ENCODE measurements at regions not wholly inside any gene's neighbourhood (a gene's known extent, or its start where the extent isn't known, plus 50 kb on each side); places are given as distances from the start of the nearest gene placed in this dataset.

DNA sequence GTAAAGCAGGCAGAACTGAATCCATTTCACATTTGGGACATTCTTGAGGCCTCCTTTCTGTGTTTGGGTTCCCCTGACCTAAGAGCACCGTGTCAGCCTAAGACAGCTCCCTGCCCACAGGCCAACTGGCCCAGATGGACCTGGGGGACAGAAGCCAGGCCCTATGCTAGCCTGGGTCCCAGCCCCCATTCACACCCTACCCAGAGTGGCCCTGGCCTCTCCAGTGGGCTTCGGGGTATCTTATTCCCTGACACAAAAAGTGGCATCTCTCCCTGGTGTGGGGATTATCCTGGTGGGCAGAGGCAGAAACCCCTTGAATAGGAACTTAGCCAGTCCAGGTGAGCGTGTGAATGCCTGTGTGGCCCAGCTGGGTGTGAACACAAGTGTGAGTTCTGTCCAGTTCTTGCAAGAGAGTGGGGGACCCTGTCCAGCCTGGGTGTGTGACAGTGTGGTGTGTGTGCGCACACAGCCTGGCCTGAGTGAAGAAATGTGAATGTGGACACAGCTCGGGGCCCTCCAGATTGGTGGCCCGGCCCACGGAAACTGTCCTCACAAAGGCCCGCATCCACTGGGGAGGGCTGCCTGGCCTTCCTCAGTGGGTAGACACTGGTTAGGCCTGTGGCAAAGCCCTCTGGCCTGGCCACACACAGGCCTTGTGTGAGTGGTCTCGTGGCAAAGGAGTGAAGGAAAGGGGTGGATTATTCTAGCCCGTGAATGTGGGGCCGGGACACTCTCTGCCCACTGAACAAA, 63.0 kb upstream of the HAAO start:
- no peaks in the 10 kb centered on the region for H3K9me3 ChIP-seq (ENCODE audit: low read depth, low read length)
- no peaks in the 10 kb centered on the region for H3K36me3 ChIP-seq (ENCODE audit: insufficient read depth, low read length)
- H3K9ac ChIP-seq (ENCODE audit: insufficient read length) = no peak overlapping the region
- DNase-seq (ENCODE audit: low read depth, low spot score) = no peak
- no peak overlapping the region for H3K4me3 ChIP-seq
- H3K27ac ChIP-seq = no peak overlapping the region
- no peak for TF ChIP-seq POLR2AphosphoS5 (IDR thresholded peaks at IDR 0.05; ENCODE audit: borderline replicate concordance, low read depth, low read length)
- no peak for TF ChIP-seq EZH2 (IDR thresholded peaks at IDR 0.05)
- no peak for TF ChIP-seq FOXP2 (optimal IDR thresholded peaks at IDR 0.05; ENCODE audit: control extremely low read depth, extremely low read length, insufficient read depth)

DNA sequence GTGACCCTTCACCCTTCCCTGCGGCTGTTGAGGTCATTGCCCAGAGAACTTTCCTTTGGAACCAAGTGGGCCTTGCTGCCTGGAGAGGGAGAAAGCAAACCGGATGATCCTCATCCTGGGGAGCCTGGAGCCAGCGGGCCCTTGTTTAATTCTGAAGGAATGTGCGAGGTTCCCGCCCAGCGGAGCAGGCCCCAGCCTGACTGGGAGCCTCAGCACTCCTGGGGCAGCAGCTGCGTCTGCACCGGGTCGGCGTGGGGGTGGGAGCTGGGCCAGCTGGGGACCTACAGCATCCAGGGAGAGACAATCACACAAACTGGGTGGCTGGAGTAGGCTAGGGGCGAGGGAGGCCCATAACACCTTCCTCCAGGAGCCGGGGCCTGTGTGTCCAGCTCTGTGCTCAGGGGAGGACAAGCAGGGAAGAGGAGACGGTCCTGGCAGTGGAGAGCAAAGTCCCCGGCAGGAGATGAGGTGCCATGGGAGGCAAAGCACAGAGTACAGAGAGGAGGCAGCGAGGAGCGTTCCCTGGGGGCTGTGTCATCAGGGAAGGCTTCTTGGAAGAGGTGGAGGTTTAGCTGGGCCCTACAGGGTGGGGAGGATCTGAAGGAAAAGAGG, 61.9 kb upstream of the HAAO start:
- TF ChIP-seq EZH2 (IDR thresholded peaks at IDR 0.05) (no peak), FOXP2 (optimal IDR thresholded peaks at IDR 0.05; ENCODE audit: control extremely low read depth, extremely low read length, insufficient read depth) (no peak), POLR2AphosphoS5 (IDR thresholded peaks at IDR 0.05; ENCODE audit: borderline replicate concordance, low read depth, low read length) (no peak)
- DNase-seq (ENCODE audit: low read depth, low spot score) = no peak
- no peaks in the 10 kb centered on the region for H3K36me3 ChIP-seq (ENCODE audit: insufficient read depth, low read length)
- no peaks in the 10 kb centered on the region for H3K9me3 ChIP-seq (ENCODE audit: low read depth, low read length)
- no peak overlapping the region for H3K4me3 ChIP-seq
- H3K9ac ChIP-seq (ENCODE audit: insufficient read length) = no peak overlapping the region
- no peak overlapping the region for H3K27ac ChIP-seq

DNA sequence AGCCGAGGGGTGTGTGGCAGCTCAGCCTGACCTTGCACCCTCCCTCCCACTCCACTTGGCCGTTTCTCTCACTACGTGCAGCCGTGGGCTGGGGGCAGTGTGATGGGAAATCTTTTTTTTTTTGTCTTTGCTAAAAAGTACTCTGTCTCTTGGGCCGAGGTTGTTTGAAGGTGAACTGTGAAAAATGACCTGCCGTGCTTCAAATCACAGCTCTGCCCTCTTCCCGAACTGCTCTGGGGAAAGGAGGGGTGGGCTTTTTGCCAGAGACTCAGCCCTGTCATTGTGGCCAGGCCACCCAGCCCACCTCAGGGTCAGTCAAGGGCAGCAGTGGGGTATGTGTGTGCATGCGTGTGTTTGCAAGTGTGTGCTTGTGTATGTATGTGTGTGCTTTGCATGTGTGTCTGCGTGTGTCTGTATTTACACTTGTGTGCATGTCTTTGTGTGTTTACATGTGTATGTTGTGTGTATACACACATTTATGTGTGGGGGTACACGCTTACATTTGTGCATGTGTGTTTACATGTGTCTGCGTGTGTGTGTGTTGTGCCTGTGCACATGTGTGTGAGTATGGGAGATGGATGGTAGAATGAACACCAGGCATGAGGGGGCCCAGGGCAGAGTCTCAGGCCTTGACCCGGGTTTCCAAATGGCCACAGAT, 61.3 kb upstream of the HAAO start:
- Histone ChIP-seq H3K27ac (no peak overlapping the region), H3K9me3 (ENCODE audit: low read depth, low read length) (no peaks in the 10 kb centered on the region), H3K36me3 (ENCODE audit: insufficient read depth, low read length) (no peaks in the 10 kb centered on the region), H3K4me3 (no peak overlapping the region), H3K9ac (ENCODE audit: insufficient read length) (no peak overlapping the region)
- no peak for TF ChIP-seq EZH2 (IDR thresholded peaks at IDR 0.05)
- no peak for TF ChIP-seq FOXP2 (optimal IDR thresholded peaks at IDR 0.05; ENCODE audit: control extremely low read depth, extremely low read length, insufficient read depth)
- TF ChIP-seq POLR2AphosphoS5 (IDR thresholded peaks at IDR 0.05; ENCODE audit: borderline replicate concordance, low read depth, low read length) = no peak
- DNase-seq (ENCODE audit: low read depth, low spot score) = no peak

DNA sequence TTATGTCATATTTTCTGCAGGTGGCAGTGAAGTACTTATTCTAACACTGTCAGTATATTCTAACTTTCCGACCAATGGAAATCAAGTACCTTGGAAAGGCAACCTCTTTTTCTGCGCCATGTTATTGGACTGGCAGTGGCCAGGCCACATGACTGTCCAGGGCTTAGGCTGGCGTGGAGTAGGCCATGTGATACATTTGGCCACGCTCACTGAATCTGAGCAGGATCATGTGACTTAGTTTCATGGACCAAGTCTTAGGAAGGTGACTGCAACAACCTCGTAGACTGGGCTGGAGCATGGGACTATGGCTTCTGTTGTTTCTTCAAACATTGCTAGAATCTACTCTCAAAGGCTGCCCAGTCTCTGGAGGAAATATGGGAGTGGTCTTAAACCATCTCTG, 60.4 kb upstream of the HAAO start:
- H3K36me3 ChIP-seq (ENCODE audit: insufficient read depth, low read length) = no peaks in the 10 kb centered on the region
- H3K27ac ChIP-seq = no peak overlapping the region
- TF ChIP-seq FOXP2 (optimal IDR thresholded peaks at IDR 0.05; ENCODE audit: control extremely low read depth, extremely low read length, insufficient read depth) (no peak), POLR2AphosphoS5 (IDR thresholded peaks at IDR 0.05; ENCODE audit: borderline replicate concordance, low read depth, low read length) (no peak), EZH2 (IDR thresholded peaks at IDR 0.05) (no peak)
- DNase-seq (ENCODE audit: low read depth, low spot score) = no peak
- H3K9me3 ChIP-seq (ENCODE audit: low read depth, low read length) = no peaks in the 10 kb centered on the region
- no peak overlapping the region for H3K4me3 ChIP-seq
- no peak overlapping the region for H3K9ac ChIP-seq (ENCODE audit: insufficient read length)

DNA sequence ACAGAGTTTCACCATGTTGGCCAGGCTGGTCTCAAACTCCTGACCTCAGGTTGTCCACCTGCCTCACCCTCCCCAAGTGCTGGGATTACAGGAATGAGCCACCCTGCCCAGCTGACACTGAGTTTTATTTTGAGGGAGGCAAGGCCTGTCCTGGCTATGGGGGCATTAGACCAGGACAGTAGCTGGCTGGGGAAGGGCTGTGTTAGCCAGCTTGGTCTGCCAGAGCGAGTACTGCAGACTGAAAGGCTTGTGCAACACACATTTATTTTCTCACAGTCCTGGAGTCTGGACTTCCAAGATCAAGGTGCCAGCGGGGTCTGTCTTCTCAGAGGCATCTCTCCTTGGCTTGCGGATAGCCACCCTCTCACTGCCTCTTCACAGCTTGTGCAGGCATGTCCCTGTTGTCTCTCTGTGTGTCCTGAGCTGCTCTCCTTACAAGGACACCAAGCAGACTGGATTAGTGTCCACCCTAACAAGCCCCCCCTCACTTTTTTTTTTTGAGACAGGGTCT, 59.4 kb upstream of the HAAO start:
- no peak for DNase-seq (ENCODE audit: low read depth, low spot score)
- Histone ChIP-seq H3K27ac (no peak overlapping the region), H3K9me3 (ENCODE audit: low read depth, low read length) (no peaks in the 10 kb centered on the region), H3K4me3 (no peak overlapping the region), H3K36me3 (ENCODE audit: insufficient read depth, low read length) (no peaks in the 10 kb centered on the region), H3K9ac (ENCODE audit: insufficient read length) (no peak overlapping the region)
- TF ChIP-seq FOXP2 (optimal IDR thresholded peaks at IDR 0.05; ENCODE audit: control extremely low read depth, extremely low read length, insufficient read depth) (no peak), POLR2AphosphoS5 (IDR thresholded peaks at IDR 0.05; ENCODE audit: borderline replicate concordance, low read depth, low read length) (no peak), EZH2 (IDR thresholded peaks at IDR 0.05) (no peak)

DNA sequence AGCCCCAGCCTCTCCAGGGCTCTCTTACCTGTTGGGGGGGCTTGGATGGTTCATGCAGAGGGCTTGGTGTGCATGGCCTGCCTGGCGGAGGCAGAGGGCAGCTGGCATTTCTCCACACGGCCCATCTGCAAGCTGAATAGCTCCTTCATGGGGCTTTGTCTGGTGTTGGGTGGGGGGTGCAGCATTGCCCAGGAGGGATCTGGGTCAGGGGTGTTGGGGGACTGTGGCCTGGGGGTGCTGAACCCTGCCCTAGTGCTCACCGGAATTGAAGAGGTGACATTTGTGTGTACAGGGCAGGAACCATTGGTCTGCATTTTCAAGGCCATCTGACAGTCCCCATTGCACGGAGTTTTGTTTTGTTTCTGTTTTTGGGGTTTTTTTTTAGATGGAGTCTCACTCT, 58.8 kb upstream of the HAAO start:
- no peak for DNase-seq (ENCODE audit: low read depth, low spot score)
- Histone ChIP-seq H3K9ac (ENCODE audit: insufficient read length) (no peak overlapping the region), H3K4me3 (no peak overlapping the region), H3K36me3 (ENCODE audit: insufficient read depth, low read length) (no peaks in the 10 kb centered on the region), H3K9me3 (ENCODE audit: low read depth, low read length) (no peaks in the 10 kb centered on the region), H3K27ac (no peak overlapping the region)
- TF ChIP-seq POLR2AphosphoS5 (IDR thresholded peaks at IDR 0.05; ENCODE audit: borderline replicate concordance, low read depth, low read length) = no peak
- no peak for TF ChIP-seq EZH2 (IDR thresholded peaks at IDR 0.05)
- TF ChIP-seq FOXP2 (optimal IDR thresholded peaks at IDR 0.05; ENCODE audit: control extremely low read depth, extremely low read length, insufficient read depth) = no peak

DNA sequence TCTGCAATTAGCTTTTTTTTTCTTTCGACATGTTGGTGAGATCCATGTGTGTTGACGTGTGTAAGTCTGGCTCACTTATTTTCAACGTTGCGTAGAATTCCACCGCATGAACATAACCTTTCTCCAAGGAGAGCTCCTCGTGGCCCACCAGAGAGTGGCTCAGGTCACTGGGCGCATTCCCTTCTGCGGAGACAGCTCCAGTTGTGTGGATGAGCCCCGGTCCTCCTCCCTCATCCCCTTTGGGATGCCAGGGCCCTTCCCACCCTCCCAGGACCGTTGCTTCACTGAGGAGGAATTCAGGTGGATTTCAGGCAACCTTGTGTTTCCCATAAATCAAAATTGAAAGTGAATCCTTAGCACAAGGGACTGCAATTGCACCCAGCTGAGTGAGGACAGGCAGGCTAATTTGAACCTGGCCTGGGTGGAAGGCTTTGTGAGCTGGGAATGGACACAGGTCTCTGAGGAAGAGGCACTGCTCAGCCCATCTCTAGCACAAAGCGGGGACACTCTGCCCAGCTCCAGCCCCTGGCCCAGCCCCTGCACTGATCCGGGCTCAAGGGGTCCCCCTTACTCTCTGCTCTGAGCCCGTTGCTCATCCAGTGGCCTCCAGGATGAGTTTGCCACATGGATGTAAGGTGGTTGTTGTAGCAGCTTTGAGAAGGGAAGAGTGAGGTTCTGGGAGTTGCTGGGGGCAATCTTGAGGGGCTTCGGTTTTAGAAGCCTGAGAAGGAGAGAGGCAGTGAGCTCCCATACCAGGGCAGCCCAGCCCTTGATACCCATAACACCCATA, 57.8 kb upstream of the HAAO start:
- Histone ChIP-seq H3K9ac (ENCODE audit: insufficient read length) (no peak overlapping the region), H3K9me3 (ENCODE audit: low read depth, low read length) (no peaks in the 10 kb centered on the region), H3K36me3 (ENCODE audit: insufficient read depth, low read length) (no peaks in the 10 kb centered on the region), H3K4me3 (no peak overlapping the region), H3K27ac (no peak overlapping the region)
- DNase-seq (ENCODE audit: low read depth, low spot score) = no peak
- TF ChIP-seq EZH2 (IDR thresholded peaks at IDR 0.05) (no peak), POLR2AphosphoS5 (IDR thresholded peaks at IDR 0.05; ENCODE audit: borderline replicate concordance, low read depth, low read length) (no peak), FOXP2 (optimal IDR thresholded peaks at IDR 0.05; ENCODE audit: control extremely low read depth, extremely low read length, insufficient read depth) (no peak)

DNA sequence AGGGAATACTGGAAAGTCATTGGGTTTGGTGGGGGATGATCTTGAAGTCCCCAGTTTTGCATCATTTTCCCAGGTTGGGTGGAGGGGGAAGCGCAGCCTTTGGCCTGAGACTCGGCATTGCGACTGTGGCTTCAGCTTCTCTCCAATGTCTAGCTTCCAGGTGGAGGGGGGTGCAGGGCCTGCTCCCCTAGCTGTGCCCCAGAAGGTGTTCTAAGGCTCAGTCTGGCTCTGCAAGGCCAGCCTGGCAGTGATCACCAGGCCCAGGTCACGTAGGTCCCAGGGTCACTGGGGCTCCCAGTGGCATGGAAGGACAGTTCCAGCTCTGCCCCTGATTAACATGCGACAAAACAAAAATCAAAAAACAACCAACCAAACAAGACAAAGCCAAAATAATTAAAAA, 56.9 kb upstream of the HAAO start:
- TF ChIP-seq FOXP2 (optimal IDR thresholded peaks at IDR 0.05; ENCODE audit: control extremely low read depth, extremely low read length, insufficient read depth) (no peak), POLR2AphosphoS5 (IDR thresholded peaks at IDR 0.05; ENCODE audit: borderline replicate concordance, low read depth, low read length) (no peak), EZH2 (IDR thresholded peaks at IDR 0.05) (no peak)
- Histone ChIP-seq H3K36me3 (ENCODE audit: insufficient read depth, low read length) (no peaks in the 10 kb centered on the region), H3K9ac (ENCODE audit: insufficient read length) (no peak overlapping the region), H3K27ac (no peak overlapping the region), H3K9me3 (ENCODE audit: low read depth, low read length) (no peaks in the 10 kb centered on the region), H3K4me3 (no peak overlapping the region)
- no peak for DNase-seq (ENCODE audit: low read depth, low spot score)

All from SK-N-MC (cell line).